K562 (cell line): ENCODE measurements at regions not wholly inside any gene's neighbourhood (a gene's known extent, or its start where the extent isn't known, plus 50 kb on each side); places are given as distances from the start of the nearest gene placed in this dataset.

Source experiments
- ATAC-seq: fragments of 200-7000 bp; cut with Tn5 transposase; 3 replicates; pipeline ENCODE4 v1.9.1; 2020; ENCODE audit warnings: moderate library complexity
- BruUV-seq: library from RNA; stranded (reverse); fragments of 400-500 nt; replicated peaks from 2 replicates; lab custom pipeline; 2021; lab: Mats Ljungman, UMichigan
- CTCF ChIA-PET: fragments of 300-600 bp; formaldehyde crosslinking; extraction: SDS; loops from one replicate; lab custom pipeline; 2021; ENCODE audit warnings: low intra/inter-chr PET ratio; lab: Yijun Ruan, JAX
- POLR2A ChIA-PET: fragments of 300-600, 350-650 bp; sonication (Branson Sonifier 250); formaldehyde crosslinking; extraction: SDS; loops from one replicate; lab custom pipeline; 2021; ENCODE audit warnings: antibody characterized with exemption, inconsistent platforms; lab: Yijun Ruan, JAX
- DNase-seq, 4 experiments: peaks; one replicate each; pipeline versions ENCODE4 v3.0.0 to v3.0.0-alpha.2; 2011 to 2018; ENCODE audit warnings: low spot score in 3 of 4, mixed read lengths in 3 of 4; ENCODE audit errors: extremely low read depth in 1 of 4
- FAIRE-seq: peaks from 2 replicates; lab custom pipeline; 2011; peaks lifted over from hg19 to GRCh38; lab: Jason Lieb, UNC
- H2AFZ ChIP-seq: 2 replicates; pipeline ENCODE4 v1.6.0; 2011; ENCODE audit warnings: low read depth, low read length, control low read depth, inconsistent platforms
- H3K27ac ChIP-seq: fragments of 200-600 bp; 3 replicates; pipeline ENCODE4 v1.8.0; 2011; ENCODE audit warnings: low read depth, mild to moderate bottlenecking, control low read depth, inconsistent platforms, low read length, moderate library complexity, mixed read lengths; ENCODE audit errors: extremely low read depth
- H3K27me3 ChIP-seq, 2 experiments: fragments of 300-600 bp in 1 of 2; 2 replicates in 1 of 2; 3 replicates in 1 of 2; pipeline versions ENCODE4 v1.6.0 to v1.8.0; 2011; ENCODE audit warnings: inconsistent platforms in 2 of 2, low read length in 2 of 2, mild to moderate bottlenecking in 1 of 2, mixed read lengths in 1 of 2, moderate library complexity in 1 of 2; ENCODE audit not compliant: control insufficient read depth in 2 of 2, insufficient read depth in 2 of 2
- H3K36me3 ChIP-seq: fragments of 300-600 bp; 3 replicates; pipeline ENCODE4 v1.8.0; 2011; ENCODE audit warnings: mild to moderate bottlenecking, low read length, inconsistent platforms; ENCODE audit not compliant: control insufficient read depth, insufficient read depth
- H3K4me1 ChIP-seq, 2 experiments: fragments of 200-600 bp in 1 of 2; replicated peaks in 1 of 2; 2 replicates in 1 of 2; 3 replicates in 1 of 2; pipeline versions ENCODE4 v1.5.1 to v1.8.0; 2011; ENCODE audit warnings: inconsistent platforms in 2 of 2, low read length in 2 of 2, mild to moderate bottlenecking in 1 of 2, mixed read lengths in 1 of 2, moderate library complexity in 1 of 2; ENCODE audit not compliant: control insufficient read depth in 2 of 2, insufficient read depth in 2 of 2
- H3K4me2 ChIP-seq: 2 replicates; pipeline ENCODE4 v1.6.1; 2011; ENCODE audit warnings: low read length, control low read depth, inconsistent platforms, mixed read lengths; ENCODE audit not compliant: insufficient read depth
- H3K4me3 ChIP-seq: fragments of 200-600 bp; sonication (generic), shearing (Covaris generic); 2 replicates; pipeline ENCODE4 v1.5.1; 2016; ENCODE audit warnings: control low read depth, inconsistent platforms
- H3K79me2 ChIP-seq: fragments of 200-600 bp; 3 replicates; pipeline ENCODE4 v1.8.0; 2011; ENCODE audit warnings: low read length, inconsistent platforms; ENCODE audit not compliant: control insufficient read depth, insufficient read depth
- H3K9ac ChIP-seq, 2 experiments: 2 replicates each; pipeline versions ENCODE4 v1.6.0 to v1.6.1; 2011; ENCODE audit warnings: low read depth in 2 of 2, low read length in 2 of 2, control low read depth in 1 of 2, inconsistent platforms in 1 of 2, mild to moderate bottlenecking in 1 of 2, mixed read lengths in 1 of 2; ENCODE audit not compliant: insufficient read depth in 1 of 2
- H3K9me1 ChIP-seq: one replicate; pipeline ENCODE4 v1.6.0; 2011; ENCODE audit warnings: inconsistent platforms, mild to moderate bottlenecking, low read length, moderate library complexity; ENCODE audit not compliant: control insufficient read depth, insufficient read depth
- H3K9me3 ChIP-seq: replicated peaks from 2 replicates; pipeline ENCODE4 v1.5.1; 2011; ENCODE audit warnings: low read depth, low read length, inconsistent platforms; ENCODE audit not compliant: control insufficient read depth, insufficient read depth
- H4K20me1 ChIP-seq: replicated peaks from 2 replicates; pipeline ENCODE4 v1.6.1; 2011; ENCODE audit warnings: low read length, inconsistent platforms, mixed read lengths; ENCODE audit not compliant: control insufficient read depth, insufficient read depth
- ID3 ChIP-seq, 2 experiments: fragments of 250-450 bp in 1 of 2; fragments of 450-650 bp in 1 of 2; sonication (Bioruptor Pico) in 1 of 2; IDR thresholded peaks; 2 replicates each; pipeline versions ENCODE4 v1.6.1 to v1.8.0; 2016 to 2021; ENCODE audit warnings: mild to moderate bottlenecking in 2 of 2, moderate library complexity in 2 of 2, missing compliant biosample characterization in 1 of 2, missing genetic modification characterization in 1 of 2
- L3MBTL2 ChIP-seq: fragments of 450-650 bp; IDR thresholded peaks from 2 replicates; pipeline ENCODE4 v1.6.1; 2016; ENCODE audit warnings: mild to moderate bottlenecking, moderate library complexity
- MYNN ChIP-seq, 2 experiments: sonication (generic); formaldehyde crosslinking in 1 of 2; IDR thresholded peaks; 2 replicates each; pipeline versions ENCODE4 v1.5.0 to v1.6.1; 2016 to 2020; ENCODE audit warnings: antibody characterized with exemption in 1 of 2, missing genetic modification reagents in 1 of 2
- RAD51 ChIP-seq: fragments of 450-650 bp; IDR thresholded peaks from 2 replicates; pipeline ENCODE4 v1.7.1; 2016; ENCODE audit warnings: low read depth, mild to moderate bottlenecking, borderline replicate concordance
- ZNF239 ChIP-seq: fragments of 250-450 bp; sonication (Bioruptor Pico); IDR thresholded peaks from 2 replicates; pipeline ENCODE4 v1.4.0; 2020; ENCODE audit warnings: mild to moderate bottlenecking
- ZNF316 ChIP-seq: fragments of 450-650 bp; IDR thresholded peaks from 2 replicates; pipeline ENCODE4 v1.6.1; 2016
- WGBS: fragments of 100-300 bp; shearing (Covaris generic); methylation state at CpG from one replicate; pipeline ENCODE4 v1.1.6; 2016; ENCODE audit warnings: low coverage, mixed read lengths; ENCODE audit not compliant: insufficient coverage; ENCODE audit errors: missing lambda C conversion rate; 5-methylcytosine and 5-hydroxymethylcytosine counted together
- in situ Hi-C: fragments of 300-500 bp; cut with MboI; formaldehyde crosslinking; loops from 4 replicates; pipeline ENCODE4 v1.15.0; 2018; ENCODE audit warnings: inconsistent platforms, mixed read lengths
- intact Hi-C: fragments of 100-400 bp; cut with micrococcal nuclease; formaldehyde crosslinking; loops from 2 replicates; pipeline ENCODE4 v1.14.2; 2022

GRCh38 chr6:77095936-77096627 lies 367.2 kb downstream of the HTR1B start:
- Histone ChIP-seq H3K9me3 (no peaks in the 10 kb centered on the region), H3K4me2 (no peak overlapping the region), H3K36me3 (no peaks in the 10 kb centered on the region), H3K4me1 (no peaks in the 10 kb centered on the region), H2AFZ (no peak overlapping the region), H3K27me3 (no peaks in the 10 kb centered on the region), H4K20me1 (no peaks in the 10 kb centered on the region), H3K9ac (no peak overlapping the region), H3K27ac (no peak overlapping the region), H3K79me2 (no peaks in the 10 kb centered on the region), H3K4me3 (no peak overlapping the region), H3K9me1 (no peaks in the 10 kb centered on the region)
- intact Hi-C loops = no loop called here
- no peak for DNase-seq
- ChIA-PET CTCF (no interaction called here), POLR2A (no interaction called here)
- no peak for FAIRE-seq
- BruUV-seq = no TSS peak
- 0% methylated on average over 3 of the region's 3 CpGs for WGBS
- in situ Hi-C loops = no loop called here
- TF ChIP-seq ID3 (CRISPR knock-in tag; IDR thresholded peaks at IDR 0.05) (no peak), ID3 (tag; IDR thresholded peaks at IDR 0.05) (no peak), ZNF316 (peak; percentile 20; the same call in 1 of the 2 replicates), L3MBTL2 (no peak), ZNF239 (CRISPR knock-in tag) (no peak), MYNN (IDR thresholded peaks at IDR 0.05) (no peak), MYNN (CRISPR knock-in tag; IDR thresholded peaks at IDR 0.05) (no peak), RAD51 (no peak)
- ATAC-seq = no peak
